ENCODE measurements at regions not wholly inside any gene's neighbourhood (a gene's known extent, or its start where the extent isn't known, plus 50 kb on each side); places are given as distances from the start of the nearest gene placed in this dataset.

- DNase-seq (ENCODE audit: low spot score) (no peak), ATAC-seq (no peak), FAIRE-seq (no peak)
- Histone ChIP-seq H3K79me2 (ENCODE audit: insufficient read depth, low read length) (no peaks in the 10 kb centered on the region), H4K20me1 (ENCODE audit: insufficient read depth, low read length) (no peaks in the 10 kb centered on the region), H3K9me3 (ENCODE audit: low read length) (no peaks in the 10 kb centered on the region), H2AFZ (ENCODE audit: low read length) (no peak overlapping the region), H3K9ac (ENCODE audit: insufficient read depth, low read depth, low read length) (no peak overlapping the region), H3K27me3 (ENCODE audit: control insufficient read depth in 1 of 2, insufficient read depth in 2 of 2, low read length in 2 of 2) (no peaks in the 10 kb centered on the region; a peak in 1 of 5 replicates), H3K4me3 (replicated peaks in 1 of 3; ENCODE audit: insufficient read depth in 1 of 3, low read depth in 2 of 3, low read length in 3 of 3) (no peak overlapping the region), H3K27ac (ENCODE audit: extremely low read length, insufficient read depth, low read length) (no peak overlapping the region), H3K36me3 (replicated peaks in 1 of 2; ENCODE audit: control insufficient read depth in 1 of 2, insufficient read depth in 2 of 2, low read length in 2 of 2) (no peaks in the 10 kb centered on the region), H3K4me2 (ENCODE audit: low read depth, low read length) (no peak overlapping the region), H3K4me1 (ENCODE audit: insufficient read depth, low read length) (peaks cover 40% of the 10 kb centered on the region)
- CTCF ChIA-PET (ENCODE audit: low intra/inter-chr PET ratio, low total read pairs) = no interaction called here
- no TSS peak for BruUV-seq (replicated peaks)
- POLR2A ChIA-PET = no interaction called here
- 76% methylated on average over 3 of the region's 3 CpGs for WGBS (ENCODE audit: low lambda C conversion rate)
- intact Hi-C loops (cut with micrococcal nuclease; ENCODE audit: unreplicated experiment) (loop anchor here (5.0 kb wide), 1 partner anchor 91 kb away; no protein-coding TSS in a partner anchor), in situ Hi-C loops (cut with HindIII; ENCODE audit: extremely low pct_ligation_motif_present, low pct_unique_long_range_greater_than_20kb) (no loop called here)
- TF ChIP-seq ZNF687 (CRISPR knock-in tag; IDR thresholded peaks at IDR 0.05) (no peak), ZBTB33 (CRISPR knock-in tag; IDR thresholded peaks at IDR 0.05) (no peak), ZNF253 (CRISPR knock-in tag; IDR thresholded peaks at IDR 0.05; ENCODE audit: borderline replicate concordance) (no peak), PCBP2 (optimal IDR thresholded peaks at IDR 0.05; ENCODE audit: low read depth, low read length, poor library complexity, severe bottlenecking) (no peak), RFXAP (CRISPR knock-in tag; IDR thresholded peaks at IDR 0.05; ENCODE audit: borderline replicate concordance) (no peak), ZNF777 (CRISPR knock-in tag; IDR thresholded peaks at IDR 0.05) (no peak), ZFP37 (CRISPR knock-in tag; IDR thresholded peaks at IDR 0.05; ENCODE audit: borderline replicate concordance) (no peak), ZNF816 (CRISPR knock-in tag; IDR thresholded peaks at IDR 0.05; ENCODE audit: borderline replicate concordance) (no peak), E2F5 (CRISPR knock-in tag; conservative IDR thresholded peaks at IDR 0.05) (no peak)
- TF ChIP-seq, protein P1, sequence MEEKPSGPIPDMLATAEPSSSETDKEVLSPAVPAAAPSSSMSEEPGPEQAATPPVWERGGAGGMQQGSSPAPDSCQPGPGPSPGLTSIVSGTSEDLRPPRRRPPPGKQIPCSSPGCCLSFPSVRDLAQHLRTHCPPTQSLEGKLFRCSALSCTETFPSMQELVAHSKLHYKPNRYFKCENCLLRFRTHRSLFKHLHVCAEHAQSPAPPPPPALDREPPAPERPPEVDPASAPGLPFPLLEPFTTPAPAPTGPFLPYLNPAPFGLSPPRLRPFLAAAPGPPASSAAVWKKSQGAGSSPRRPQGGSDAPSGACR (CRISPR knock-in tag; IDR thresholded peaks at IDR 0.05) = no peak
Measured at GRCh38 chr11:116335891-116336290, 436.9 kb downstream of the BUD13 start.

Measured in HepG2 (cell line).